ENCODE measurements at regions not wholly inside any gene's neighbourhood (a gene's known extent, or its start where the extent isn't known, plus 50 kb on each side); places are given as distances from the start of the nearest gene placed in this dataset.
A peak's percentile ranks its signal among the peaks of the same experiment; 100 is the strongest.
"Not testable (repeated sequence)": the region's sequence is repeated elsewhere in the genome, so short reads cannot be mapped to it uniquely, and the experiment has no call there.

GRCh38 chr3:144879701-144880100, 908.1 kb downstream of the DIPK2A start:
- no peak for TF ChIP-seq CTCF (conservative IDR thresholded peaks at IDR 0.05; ENCODE audit: control insufficient read depth, insufficient read depth, low read depth, low read length)
- peak; percentile 24 for DNase-seq (ENCODE audit: low read depth)

GRCh38 chr3:144893980-144894379, 922.4 kb downstream of the DIPK2A start:
- DNase-seq (ENCODE audit: low read depth), result no peak
- TF ChIP-seq CTCF (conservative IDR thresholded peaks at IDR 0.05; ENCODE audit: control insufficient read depth, insufficient read depth, low read depth, low read length), result no peak
- no peak overlapping the region for H3K4me3 ChIP-seq (ENCODE audit: control insufficient read depth, low read depth, low read length)

More at GRCh38 chr3:144879701-144880100, 908.1 kb downstream of the DIPK2A start:
- H3K4me3 ChIP-seq (ENCODE audit: control insufficient read depth, low read depth, low read length), result no peak overlapping the region

- no peak overlapping the region for H3K4me3 ChIP-seq (ENCODE audit: control insufficient read depth, low read depth, low read length)
- no peak for DNase-seq (ENCODE audit: low read depth)
- TF ChIP-seq CTCF (conservative IDR thresholded peaks at IDR 0.05; ENCODE audit: control insufficient read depth, insufficient read depth, low read depth, low read length), result no peak
Observed at GRCh38 chr3:144894576-144894975, 923.0 kb downstream of the DIPK2A start.

GRCh38 chr3:144900366-144900765, 928.7 kb downstream of the DIPK2A start:
- no peak overlapping the region for H3K4me3 ChIP-seq (ENCODE audit: control insufficient read depth, low read depth, low read length)
- TF ChIP-seq CTCF (conservative IDR thresholded peaks at IDR 0.05; ENCODE audit: control insufficient read depth, insufficient read depth, low read depth, low read length), result no peak
- peak; percentile 42 for DNase-seq (ENCODE audit: low read depth)

- DNase-seq (ENCODE audit: low read depth), result not testable (repeated sequence)
Observed at GRCh38 chr3:144907581-144907980, 936.0 kb downstream of the DIPK2A start.

GRCh38 chr3:144912968-144913367, 941.3 kb downstream of the DIPK2A start:
- no peak overlapping the region for H3K4me3 ChIP-seq (ENCODE audit: control insufficient read depth, low read depth, low read length)
- DNase-seq (ENCODE audit: low read depth), result no peak
- no peak for TF ChIP-seq CTCF (conservative IDR thresholded peaks at IDR 0.05; ENCODE audit: control insufficient read depth, insufficient read depth, low read depth, low read length)

More at GRCh38 chr3:144907581-144907980, 936.0 kb downstream of the DIPK2A start:
- H3K4me3 ChIP-seq (ENCODE audit: control insufficient read depth, low read depth, low read length), result not testable (repeated sequence)

GRCh38 chr3:144915202-144915601, 943.6 kb downstream of the DIPK2A start:
- H3K4me3 ChIP-seq (ENCODE audit: control insufficient read depth, low read depth, low read length), result no peak overlapping the region
- no peak for TF ChIP-seq CTCF (conservative IDR thresholded peaks at IDR 0.05; ENCODE audit: control insufficient read depth, insufficient read depth, low read depth, low read length)
- no peak for DNase-seq (ENCODE audit: low read depth)
